NCI-H2171 treated with DMSO at 0.1 percent for 48 hours (cell line): ENCODE measurements at regions not wholly inside any gene's neighbourhood (a gene's known extent, or its start where the extent isn't known, plus 50 kb on each side); places are given as distances from the start of the nearest gene placed in this dataset.

Source experiments
- DNase-seq: peaks from one replicate; lab custom pipeline; 2025; lab: John Stamatoyannopoulos, UW

- no peak for DNase-seq
Observed at GRCh38 chr10:21207852-21208646, 310.9 kb upstream of the NEBL start.

GRCh38 chr10:21205328-21205727 lies 308.2 kb upstream of the NEBL start:
- no peak for DNase-seq

GRCh38 chr10:21203473-21204107 lies 306.5 kb upstream of the NEBL start:
- no peak for DNase-seq

DNA sequence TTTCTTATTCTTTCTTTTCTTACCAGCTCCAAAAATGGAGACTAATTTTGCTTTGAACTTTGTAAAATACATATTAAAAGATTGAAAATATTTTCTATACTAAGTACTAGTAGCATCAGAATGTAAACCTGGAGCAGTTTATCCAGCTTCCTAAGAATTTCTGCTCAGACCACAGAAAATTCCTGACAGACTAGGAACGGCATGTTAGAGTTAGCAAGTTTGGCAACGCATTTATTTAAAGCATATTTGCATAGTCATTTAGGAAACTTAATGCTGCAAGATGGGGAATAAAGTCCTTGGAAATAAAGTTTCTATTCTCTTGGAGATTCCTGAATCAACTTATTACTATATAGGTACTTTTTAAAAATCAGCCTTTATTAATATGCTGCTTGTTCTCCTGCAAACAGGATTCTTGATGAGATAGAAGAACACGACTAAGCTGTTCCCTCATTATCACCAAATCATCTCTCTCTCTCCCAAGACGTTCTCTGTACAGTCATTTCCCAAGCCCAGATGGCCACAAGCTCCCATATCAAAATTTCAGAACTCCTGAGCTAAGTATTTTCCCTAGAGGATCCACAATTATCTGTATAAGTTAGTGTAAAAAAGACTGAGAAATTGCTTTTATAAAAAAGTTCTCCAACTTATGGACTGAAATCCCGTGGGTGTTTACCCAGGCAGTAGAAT lies 305.8 kb upstream of the NEBL start:
- peak; percentile 6 for DNase-seq

GRCh38 chr10:21199501-21199900 lies 302.4 kb upstream of the NEBL start:
- DNase-seq = no peak

DNA sequence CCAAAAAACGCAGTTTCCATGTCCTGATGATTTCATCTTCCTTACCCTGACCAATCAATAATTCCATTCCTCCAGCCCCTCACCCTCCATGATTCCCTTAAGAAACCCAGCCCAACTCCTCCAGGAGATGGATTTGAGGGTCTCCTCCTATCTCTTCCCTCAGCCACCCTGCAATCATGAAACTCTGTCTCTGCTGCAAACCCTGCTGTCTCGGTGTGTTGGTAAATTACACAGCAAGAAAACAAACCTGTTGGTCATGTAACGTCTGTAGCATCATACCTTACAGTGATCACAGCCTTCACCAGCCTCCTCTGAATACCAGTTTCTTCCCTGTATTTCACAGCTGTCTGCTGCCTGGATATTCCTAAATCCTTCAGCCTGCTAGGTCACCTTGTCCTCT lies 300.7 kb upstream of the NEBL start:
- DNase-seq = no peak

GRCh38 chr10:21196822-21197395 lies 299.8 kb upstream of the NEBL start:
- DNase-seq = no peak

DNA sequence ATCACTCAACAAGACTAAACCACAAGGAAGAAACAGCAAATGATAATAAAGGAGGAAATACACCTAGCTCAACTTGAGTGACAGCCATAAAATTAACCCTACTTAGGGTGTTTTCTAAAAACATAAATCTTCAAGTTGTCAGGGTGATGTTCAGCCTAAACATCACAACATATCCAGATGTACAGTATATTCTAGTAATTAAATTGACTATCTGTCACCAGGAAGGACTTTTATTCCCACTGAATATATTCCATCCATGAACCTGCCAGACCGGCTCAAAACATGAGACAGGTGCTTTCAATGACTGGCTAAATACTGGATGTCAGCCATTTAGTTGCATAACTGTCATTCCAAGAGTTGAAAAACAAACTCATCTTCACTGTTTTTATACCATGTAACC lies 298.1 kb upstream of the NEBL start:
- DNase-seq = peak; percentile 32

- DNase-seq = no peak
Observed at GRCh38 chr10:21194510-21194993, 297.4 kb upstream of the NEBL start.

GRCh38 chr10:21193196-21193595 lies 296.1 kb upstream of the NEBL start:
- DNase-seq = no peak

DNA sequence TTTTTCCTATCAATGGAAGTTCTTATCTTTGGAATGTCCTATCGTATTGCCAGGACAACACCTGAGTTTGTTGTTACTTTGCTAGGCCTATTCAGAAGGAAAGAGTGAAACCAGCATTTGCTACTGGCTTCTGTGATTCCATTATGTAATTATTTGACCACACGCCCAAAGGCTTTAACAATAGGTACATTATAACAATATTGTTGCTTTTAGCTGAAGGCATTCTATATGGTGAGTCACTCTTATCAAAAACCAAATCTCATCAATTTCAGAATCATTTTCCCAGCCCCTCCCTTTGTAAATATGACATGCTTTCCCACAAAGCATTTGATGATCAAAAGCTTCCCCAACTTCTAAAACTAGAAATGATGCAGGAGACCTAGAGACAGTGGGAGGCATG lies 294.4 kb upstream of the NEBL start:
- no peak for DNase-seq

DNA sequence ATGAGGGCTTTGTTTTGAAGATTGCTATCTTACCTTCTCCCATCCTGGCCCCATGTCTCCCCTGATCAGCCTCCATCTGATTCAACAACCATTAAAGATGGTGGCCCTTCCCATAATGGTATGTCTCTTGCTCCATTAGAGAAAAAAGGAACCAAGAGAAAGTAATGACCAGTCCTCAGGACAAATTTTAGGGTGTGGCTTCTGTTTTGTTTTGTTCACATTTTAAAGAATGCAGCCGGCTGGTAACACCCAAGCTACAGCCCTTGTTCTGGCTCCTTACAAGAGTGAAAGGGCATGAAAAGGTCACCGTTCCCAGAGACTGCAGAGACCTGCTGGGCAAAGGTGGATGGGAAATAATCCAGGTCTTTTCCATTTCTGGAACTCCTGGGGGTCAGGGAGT lies 287.9 kb upstream of the NEBL start:
- no peak for DNase-seq

- peak; percentile 61 for DNase-seq
Observed at GRCh38 chr10:21184216-21184615, 287.1 kb upstream of the NEBL start.

GRCh38 chr10:21183025-21183424 lies 285.9 kb upstream of the NEBL start:
- DNase-seq = no peak

- no peak for DNase-seq
Observed at GRCh38 chr10:21181451-21181850, 284.3 kb upstream of the NEBL start.

GRCh38 chr10:21180604-21181003 lies 283.5 kb upstream of the NEBL start:
- DNase-seq = no peak

DNA sequence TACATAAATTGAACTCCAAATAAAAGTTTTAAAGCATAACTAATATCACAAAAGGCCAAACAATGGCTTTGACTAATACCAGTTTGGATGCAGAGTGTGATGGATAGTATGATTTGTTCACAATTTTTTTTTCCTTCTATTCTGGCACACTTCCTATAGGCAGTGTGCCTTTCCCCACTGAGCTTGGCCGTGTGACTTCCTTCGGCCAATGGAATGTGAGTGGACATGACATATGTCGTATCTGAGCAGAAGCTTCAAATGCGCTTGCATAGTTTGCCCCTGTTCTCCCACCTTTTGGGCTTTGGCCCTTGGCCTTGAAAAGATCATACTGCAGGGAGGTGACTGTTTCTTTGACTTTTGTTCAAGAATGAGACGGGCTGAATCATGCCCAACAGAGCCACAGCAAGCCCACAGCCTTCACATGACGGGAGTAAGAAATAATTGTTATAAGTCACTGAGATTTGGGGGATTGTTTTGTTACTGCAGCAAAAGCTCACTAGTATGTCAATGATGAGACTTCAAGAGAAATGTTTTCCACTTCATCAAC lies 279.9 kb upstream of the NEBL start:
- no peak for DNase-seq

GRCh38 chr10:21175797-21176196 lies 278.7 kb upstream of the NEBL start:
- no peak for DNase-seq

- DNase-seq = no peak
Observed at GRCh38 chr10:21174715-21175495, 277.8 kb upstream of the NEBL start.

DNA sequence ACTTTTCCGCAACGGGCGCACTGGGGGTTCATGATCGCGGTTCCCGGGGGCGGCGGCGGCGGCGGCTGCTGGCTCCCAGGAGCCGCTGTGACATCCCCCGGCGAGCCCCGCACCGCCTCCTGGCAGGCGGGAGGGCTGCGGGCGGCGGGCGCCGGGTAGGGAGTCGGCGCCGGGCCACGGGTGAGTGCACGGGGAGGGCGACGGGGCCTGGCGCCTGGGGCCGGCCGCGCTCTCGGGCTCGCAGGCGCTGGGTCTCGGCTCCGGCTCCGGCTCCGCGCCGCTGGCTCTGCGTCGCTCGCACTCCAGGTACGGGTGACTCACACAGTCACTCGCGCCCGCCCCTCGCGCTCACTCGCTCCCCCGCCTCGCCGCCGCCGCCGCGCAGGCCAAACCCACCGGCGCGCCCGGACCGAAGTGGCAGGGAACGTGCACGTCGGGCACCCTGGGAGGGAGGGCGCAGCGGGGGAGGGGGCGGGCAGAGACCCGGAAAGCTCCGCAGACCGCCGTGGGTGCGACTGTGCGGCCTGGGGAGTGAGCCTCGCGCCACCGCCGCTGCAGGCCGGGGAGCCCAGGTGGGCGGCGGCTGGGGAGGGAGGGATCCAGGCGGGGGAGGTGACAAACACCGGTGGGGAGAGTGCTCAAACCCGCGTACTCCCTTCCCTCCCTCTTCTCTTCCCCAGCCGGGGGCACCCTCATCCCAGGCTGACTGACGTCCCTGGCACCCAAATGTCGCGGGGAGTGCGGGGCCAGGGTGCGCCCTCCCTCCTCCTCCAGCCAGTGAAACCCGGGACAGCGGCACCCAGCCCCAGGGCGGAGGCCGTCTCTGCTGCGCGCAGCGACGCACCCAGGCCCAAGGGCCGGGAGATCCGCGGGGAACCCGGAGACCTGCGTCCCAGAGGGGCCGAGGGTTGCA lies 276.9 kb upstream of the NEBL start:
- DNase-seq = peak; percentile 61
